H1 (cell line): ENCODE measurements at regions not wholly inside any gene's neighbourhood (a gene's known extent, or its start where the extent isn't known, plus 50 kb on each side); places are given as distances from the start of the nearest gene placed in this dataset.

ENCODE experiments used
- RBBP5 ChIP-seq: IDR thresholded peaks from 2 replicates; pipeline ENCODE4 v1.7.1; 2012; ENCODE audit warnings: low read depth, mild to moderate bottlenecking, inconsistent platforms, low read length, moderate library complexity, borderline replicate concordance
- RXRA ChIP-seq: IDR thresholded peaks from 2 replicates; pipeline ENCODE4 v1.6.1; 2011; ENCODE audit warnings: low read depth, mild to moderate bottlenecking, low read length, moderate library complexity; ENCODE audit not compliant: insufficient read depth
- SIN3A ChIP-seq, 2 experiments: IDR thresholded peaks in 1 of 2; conservative IDR thresholded peaks in 1 of 2; 2 replicates each; pipeline ENCODE4 v1.6.1; 2011 to 2012; ENCODE audit warnings: low read length in 2 of 2, improper control_type of control experiment in 1 of 2, low read depth in 1 of 2, mild to moderate bottlenecking in 1 of 2
- TF ChIP-seq, protein P1 (sequence below): fragments of 300-600 bp; sonication (generic); IDR thresholded peaks from 2 replicates; pipeline ENCODE4 v1.7.1; 2012; ENCODE audit warnings: low read length, moderate library complexity, mild to moderate bottlenecking, inconsistent platforms; ENCODE audit not compliant: insufficient replicate concordance

- TF ChIP-seq, protein P1, sequence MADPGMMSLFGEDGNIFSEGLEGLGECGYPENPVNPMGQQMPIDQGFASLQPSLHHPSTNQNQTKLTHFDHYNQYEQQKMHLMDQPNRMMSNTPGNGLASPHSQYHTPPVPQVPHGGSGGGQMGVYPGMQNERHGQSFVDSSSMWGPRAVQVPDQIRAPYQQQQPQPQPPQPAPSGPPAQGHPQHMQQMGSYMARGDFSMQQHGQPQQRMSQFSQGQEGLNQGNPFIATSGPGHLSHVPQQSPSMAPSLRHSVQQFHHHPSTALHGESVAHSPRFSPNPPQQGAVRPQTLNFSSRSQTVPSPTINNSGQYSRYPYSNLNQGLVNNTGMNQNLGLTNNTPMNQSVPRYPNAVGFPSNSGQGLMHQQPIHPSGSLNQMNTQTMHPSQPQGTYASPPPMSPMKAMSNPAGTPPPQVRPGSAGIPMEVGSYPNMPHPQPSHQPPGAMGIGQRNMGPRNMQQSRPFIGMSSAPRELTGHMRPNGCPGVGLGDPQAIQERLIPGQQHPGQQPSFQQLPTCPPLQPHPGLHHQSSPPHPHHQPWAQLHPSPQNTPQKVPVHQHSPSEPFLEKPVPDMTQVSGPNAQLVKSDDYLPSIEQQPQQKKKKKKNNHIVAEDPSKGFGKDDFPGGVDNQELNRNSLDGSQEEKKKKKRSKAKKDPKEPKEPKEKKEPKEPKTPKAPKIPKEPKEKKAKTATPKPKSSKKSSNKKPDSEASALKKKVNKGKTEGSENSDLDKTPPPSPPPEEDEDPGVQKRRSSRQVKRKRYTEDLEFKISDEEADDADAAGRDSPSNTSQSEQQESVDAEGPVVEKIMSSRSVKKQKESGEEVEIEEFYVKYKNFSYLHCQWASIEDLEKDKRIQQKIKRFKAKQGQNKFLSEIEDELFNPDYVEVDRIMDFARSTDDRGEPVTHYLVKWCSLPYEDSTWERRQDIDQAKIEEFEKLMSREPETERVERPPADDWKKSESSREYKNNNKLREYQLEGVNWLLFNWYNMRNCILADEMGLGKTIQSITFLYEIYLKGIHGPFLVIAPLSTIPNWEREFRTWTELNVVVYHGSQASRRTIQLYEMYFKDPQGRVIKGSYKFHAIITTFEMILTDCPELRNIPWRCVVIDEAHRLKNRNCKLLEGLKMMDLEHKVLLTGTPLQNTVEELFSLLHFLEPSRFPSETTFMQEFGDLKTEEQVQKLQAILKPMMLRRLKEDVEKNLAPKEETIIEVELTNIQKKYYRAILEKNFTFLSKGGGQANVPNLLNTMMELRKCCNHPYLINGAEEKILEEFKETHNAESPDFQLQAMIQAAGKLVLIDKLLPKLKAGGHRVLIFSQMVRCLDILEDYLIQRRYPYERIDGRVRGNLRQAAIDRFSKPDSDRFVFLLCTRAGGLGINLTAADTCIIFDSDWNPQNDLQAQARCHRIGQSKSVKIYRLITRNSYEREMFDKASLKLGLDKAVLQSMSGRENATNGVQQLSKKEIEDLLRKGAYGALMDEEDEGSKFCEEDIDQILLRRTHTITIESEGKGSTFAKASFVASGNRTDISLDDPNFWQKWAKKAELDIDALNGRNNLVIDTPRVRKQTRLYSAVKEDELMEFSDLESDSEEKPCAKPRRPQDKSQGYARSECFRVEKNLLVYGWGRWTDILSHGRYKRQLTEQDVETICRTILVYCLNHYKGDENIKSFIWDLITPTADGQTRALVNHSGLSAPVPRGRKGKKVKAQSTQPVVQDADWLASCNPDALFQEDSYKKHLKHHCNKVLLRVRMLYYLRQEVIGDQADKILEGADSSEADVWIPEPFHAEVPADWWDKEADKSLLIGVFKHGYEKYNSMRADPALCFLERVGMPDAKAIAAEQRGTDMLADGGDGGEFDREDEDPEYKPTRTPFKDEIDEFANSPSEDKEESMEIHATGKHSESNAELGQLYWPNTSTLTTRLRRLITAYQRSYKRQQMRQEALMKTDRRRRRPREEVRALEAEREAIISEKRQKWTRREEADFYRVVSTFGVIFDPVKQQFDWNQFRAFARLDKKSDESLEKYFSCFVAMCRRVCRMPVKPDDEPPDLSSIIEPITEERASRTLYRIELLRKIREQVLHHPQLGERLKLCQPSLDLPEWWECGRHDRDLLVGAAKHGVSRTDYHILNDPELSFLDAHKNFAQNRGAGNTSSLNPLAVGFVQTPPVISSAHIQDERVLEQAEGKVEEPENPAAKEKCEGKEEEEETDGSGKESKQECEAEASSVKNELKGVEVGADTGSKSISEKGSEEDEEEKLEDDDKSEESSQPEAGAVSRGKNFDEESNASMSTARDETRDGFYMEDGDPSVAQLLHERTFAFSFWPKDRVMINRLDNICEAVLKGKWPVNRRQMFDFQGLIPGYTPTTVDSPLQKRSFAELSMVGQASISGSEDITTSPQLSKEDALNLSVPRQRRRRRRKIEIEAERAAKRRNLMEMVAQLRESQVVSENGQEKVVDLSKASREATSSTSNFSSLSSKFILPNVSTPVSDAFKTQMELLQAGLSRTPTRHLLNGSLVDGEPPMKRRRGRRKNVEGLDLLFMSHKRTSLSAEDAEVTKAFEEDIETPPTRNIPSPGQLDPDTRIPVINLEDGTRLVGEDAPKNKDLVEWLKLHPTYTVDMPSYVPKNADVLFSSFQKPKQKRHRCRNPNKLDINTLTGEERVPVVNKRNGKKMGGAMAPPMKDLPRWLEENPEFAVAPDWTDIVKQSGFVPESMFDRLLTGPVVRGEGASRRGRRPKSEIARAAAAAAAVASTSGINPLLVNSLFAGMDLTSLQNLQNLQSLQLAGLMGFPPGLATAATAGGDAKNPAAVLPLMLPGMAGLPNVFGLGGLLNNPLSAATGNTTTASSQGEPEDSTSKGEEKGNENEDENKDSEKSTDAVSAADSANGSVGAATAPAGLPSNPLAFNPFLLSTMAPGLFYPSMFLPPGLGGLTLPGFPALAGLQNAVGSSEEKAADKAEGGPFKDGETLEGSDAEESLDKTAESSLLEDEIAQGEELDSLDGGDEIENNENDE: no peak
- TF ChIP-seq SIN3A (conservative IDR thresholded peaks at IDR 0.05 in 1 of 2, IDR thresholded peaks at IDR 0.05 in 1 of 2; ENCODE audit: low read depth in 1 of 2, low read length in 2 of 2) (no peak), RXRA (no peak), RBBP5 (no peak)
Observed at GRCh38 chr5:120354126-120354525, 110.0 kb upstream of the PRR16 start (continued).
